ENCODE measurements at regions not wholly inside any gene's neighbourhood (a gene's known extent, or its start where the extent isn't known, plus 50 kb on each side); places are given as distances from the start of the nearest gene placed in this dataset.
"Not testable (repeated sequence)": the region's sequence is repeated elsewhere in the genome, so short reads cannot be mapped to it uniquely, and the experiment has no call there.

GRCh38 chrX:39425124-39425806 lies 624.0 kb downstream of the MID1IP1 start:
- DNase-seq (ENCODE audit: extremely low read depth in 1 of 2, low read depth in 1 of 2) = no peak

DNA sequence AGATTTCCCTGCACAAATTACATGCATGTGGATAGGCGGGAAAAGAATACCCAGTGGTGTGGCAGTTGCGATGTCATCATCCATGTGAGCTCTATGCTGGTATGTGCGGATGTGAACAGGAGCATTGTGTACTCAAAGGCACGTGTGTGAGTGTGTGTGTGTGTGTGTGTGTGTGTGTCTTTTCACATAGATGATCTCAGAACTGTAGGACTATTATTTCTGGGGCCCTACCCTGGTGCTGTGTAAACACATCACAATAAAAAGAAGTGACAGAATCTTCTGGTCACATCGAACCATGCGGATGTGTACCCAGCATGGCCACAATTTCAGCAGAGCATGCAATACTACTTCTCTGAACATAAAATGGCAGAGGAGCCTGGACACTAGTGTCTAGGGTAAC lies 624.8 kb downstream of the MID1IP1 start:
- DNase-seq (ENCODE audit: extremely low read depth in 1 of 2, low read depth in 1 of 2) = no peak

GRCh38 chrX:39427492-39427891 lies 626.2 kb downstream of the MID1IP1 start:
- DNase-seq (ENCODE audit: extremely low read depth in 1 of 2, low read depth in 1 of 2) = no peak

DNA sequence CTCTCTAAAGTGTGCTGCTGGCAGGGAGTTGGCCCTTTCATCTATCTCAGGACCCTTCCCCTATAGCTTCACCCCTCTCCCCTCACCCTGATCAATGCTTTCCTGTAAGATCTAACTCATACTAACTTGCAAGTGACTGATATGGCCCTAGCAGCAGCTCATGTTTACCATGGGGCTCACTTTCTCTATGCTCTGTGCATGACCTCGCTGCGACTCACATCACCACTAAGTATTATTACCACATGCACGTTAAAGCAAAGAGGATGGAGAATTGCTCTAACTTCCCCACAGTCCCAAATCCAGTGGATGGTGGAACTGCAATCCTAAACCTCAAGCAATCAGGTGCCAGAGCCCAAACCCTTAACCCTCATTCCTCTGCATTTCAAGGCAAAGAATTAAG lies 626.6 kb downstream of the MID1IP1 start:
- DNase-seq (ENCODE audit: extremely low read depth in 1 of 2, low read depth in 1 of 2) = peak in 1 of 2 donors; percentile 47

DNA sequence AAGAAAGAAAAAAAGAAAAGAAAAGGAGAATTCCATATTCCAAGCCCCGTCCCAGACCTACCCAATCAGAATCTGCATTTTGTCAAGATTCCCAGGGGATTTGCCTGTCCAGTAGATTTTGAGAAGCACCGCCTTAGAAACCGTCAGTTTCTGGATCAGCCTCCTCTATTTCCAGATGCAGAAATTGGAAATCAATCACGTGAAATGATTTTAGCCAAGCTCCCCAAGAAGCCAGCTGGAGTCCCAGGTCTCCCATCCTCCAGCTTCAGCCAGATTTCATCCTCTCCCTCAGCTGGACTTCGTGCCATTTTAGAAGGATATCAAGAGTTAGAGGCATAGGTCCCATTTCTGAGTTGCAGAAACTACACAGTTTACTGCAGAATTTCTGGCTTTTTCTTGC lies 629.3 kb downstream of the MID1IP1 start:
- no peak for DNase-seq (ENCODE audit: extremely low read depth in 1 of 2, low read depth in 1 of 2)

GRCh38 chrX:39431893-39432292 lies 630.6 kb downstream of the MID1IP1 start:
- no peak for DNase-seq (ENCODE audit: extremely low read depth in 1 of 2, low read depth in 1 of 2)

DNA sequence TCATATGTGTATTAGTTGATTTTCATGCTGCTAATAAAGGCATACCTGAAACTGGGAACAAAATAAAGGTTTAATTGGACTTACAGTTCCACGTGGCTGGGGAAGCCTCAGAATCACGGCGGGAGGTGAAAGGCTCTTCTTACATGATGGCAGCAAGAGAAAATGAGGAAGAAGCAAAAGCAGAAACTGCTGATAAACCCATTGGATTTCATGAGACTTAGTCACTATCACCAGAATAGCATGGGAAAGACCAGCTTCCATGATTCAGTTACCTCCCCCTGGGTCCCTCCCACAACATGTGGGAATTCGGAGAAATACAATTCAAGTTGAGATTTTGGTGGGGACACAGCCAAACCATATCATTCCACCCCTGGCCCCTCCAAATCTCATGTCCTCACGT lies 633.4 kb downstream of the MID1IP1 start:
- DNase-seq (ENCODE audit: extremely low read depth in 1 of 2, low read depth in 1 of 2) = not testable (repeated sequence)

DNA sequence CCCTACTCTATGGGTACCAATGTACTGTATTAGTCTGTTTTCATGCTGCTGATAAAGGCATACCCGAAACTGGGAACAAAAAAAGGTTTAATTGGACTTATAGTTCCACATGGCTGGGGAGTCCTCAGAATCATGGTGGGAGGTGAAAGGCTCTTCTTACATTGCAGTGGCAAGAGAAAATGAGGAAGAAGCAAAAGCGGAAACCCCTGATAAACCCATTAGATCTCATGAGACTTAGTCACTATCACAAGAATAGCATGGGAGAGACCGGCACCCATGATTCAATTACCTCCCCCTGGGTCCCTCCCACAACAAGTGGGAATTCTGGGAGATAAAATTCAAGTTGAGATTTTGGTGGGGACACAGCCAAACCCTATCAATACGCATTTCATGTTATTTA lies 635.3 kb downstream of the MID1IP1 start:
- DNase-seq (ENCODE audit: extremely low read depth in 1 of 2, low read depth in 1 of 2) = not testable (repeated sequence)

GRCh38 chrX:39437670-39438441 lies 636.6 kb downstream of the MID1IP1 start:
- DNase-seq (ENCODE audit: extremely low read depth in 1 of 2, low read depth in 1 of 2) = no peak

- DNase-seq (ENCODE audit: extremely low read depth in 1 of 2, low read depth in 1 of 2) = no peak
Observed at GRCh38 chrX:39438603-39439602, 637.6 kb downstream of the MID1IP1 start.

DNA sequence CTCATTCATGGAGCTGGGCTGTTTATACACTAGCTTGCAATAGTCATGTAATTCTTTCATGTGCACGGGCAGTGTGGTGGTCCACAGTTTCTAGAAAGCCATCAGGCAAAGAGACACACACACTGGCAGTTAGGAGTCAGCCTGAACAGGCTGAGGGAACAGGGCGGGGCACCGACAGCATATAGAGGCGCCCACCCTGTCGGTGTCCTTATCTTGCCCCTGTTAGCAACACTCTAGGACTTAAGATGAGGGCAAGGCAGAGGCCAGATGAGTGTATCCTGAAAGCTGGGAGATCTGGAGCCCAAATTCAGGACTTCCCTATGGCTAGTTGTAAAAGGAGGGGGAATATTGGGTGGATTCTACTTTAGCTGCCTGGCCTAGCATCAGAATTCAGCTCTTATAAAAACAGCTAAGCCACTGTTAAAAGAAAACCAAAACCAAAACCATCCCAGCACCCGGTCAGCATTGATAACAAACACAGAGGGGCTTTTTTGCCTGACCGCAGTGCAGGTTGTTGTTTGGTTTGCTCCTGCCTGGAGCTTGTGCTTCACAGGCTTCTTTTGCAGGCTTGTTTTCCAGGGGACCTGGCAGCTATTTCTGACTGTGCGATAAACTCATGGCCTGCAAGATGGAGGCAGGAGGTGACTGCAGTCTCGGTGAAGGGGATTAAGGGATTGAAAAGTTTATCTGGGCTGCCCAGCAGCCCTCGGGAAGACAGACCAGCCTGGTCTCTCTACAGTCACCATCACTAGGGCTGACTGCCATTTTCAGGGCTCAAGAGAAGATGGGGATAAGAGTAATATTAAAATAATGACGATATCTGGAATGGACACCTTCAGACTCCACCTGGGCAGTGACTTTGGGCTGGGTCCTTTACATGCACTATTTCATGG lies 638.9 kb downstream of the MID1IP1 start:
- no peak for DNase-seq (ENCODE audit: extremely low read depth in 1 of 2, low read depth in 1 of 2)

DNA sequence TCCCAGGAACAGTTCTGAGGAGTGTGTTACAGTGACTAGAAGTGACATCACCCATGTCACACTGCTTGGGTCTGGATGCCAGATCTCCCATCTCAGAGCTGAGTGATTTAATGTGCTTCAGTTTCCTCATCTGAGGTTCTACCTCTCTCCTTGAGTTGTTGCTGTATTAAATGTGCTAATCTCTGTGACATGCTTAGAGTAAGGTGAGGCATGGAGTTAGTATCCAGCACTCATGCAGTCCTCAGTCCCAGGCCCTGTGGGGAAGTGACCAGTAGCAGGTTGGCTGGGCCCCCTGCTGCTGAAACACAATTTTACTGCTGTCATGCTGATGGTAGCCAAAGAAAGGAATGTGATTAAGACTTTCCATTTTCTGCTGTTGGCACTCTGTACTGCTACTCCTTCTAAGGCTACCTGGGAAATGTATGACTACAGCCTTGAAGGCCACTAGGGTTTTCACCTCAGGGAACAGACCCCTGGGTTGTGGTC lies 639.6 kb downstream of the MID1IP1 start:
- no peak for DNase-seq (ENCODE audit: extremely low read depth in 1 of 2, low read depth in 1 of 2)

- no peak for DNase-seq (ENCODE audit: extremely low read depth in 1 of 2, low read depth in 1 of 2)
Observed at GRCh38 chrX:39442332-39442731, 641.1 kb downstream of the MID1IP1 start.

DNA sequence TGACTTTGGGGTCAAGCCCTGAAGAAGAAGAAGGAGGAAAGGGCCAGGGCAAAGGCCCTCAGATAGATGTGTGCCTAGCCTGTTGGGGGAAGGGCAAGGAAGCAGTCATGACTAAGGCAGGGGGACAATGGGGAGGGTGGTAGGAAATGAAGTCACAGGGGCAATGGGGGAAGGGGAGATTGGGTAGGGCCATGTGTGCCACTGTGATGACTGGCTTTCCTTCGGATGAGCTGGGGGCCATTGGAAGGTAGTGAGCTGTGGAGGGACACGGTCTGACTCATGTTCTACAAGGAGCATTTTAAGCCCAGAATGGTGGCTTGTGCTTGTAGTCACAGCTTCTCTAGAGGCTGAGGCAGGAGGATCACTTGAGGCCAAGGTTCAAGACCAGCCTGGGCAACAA lies 642.0 kb downstream of the MID1IP1 start:
- DNase-seq (ENCODE audit: extremely low read depth in 1 of 2, low read depth in 1 of 2) = no peak

DNA sequence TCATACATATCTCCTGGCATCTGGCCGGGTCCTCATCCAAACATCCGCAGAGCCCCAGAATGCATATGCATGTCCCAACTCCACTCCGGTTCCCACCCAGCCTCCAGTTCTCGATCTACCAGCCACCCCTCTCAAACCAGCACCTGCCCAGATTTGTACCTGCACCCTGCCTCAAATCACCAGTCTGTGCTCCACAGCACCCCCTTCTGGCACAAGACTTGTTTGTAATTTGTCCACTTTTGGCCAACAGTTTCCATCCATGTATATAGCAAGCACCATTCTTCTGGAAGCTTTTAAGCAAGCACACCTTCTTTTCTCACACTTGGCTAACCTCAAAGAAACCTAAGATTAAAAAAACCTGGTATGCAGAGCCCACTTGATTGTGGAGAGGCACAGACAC lies 644.1 kb downstream of the MID1IP1 start:
- DNase-seq (ENCODE audit: extremely low read depth in 1 of 2, low read depth in 1 of 2) = no peak

GRCh38 chrX:39449352-39449751 lies 648.1 kb downstream of the MID1IP1 start:
- DNase-seq (ENCODE audit: extremely low read depth in 1 of 2, low read depth in 1 of 2) = no peak

- DNase-seq (ENCODE audit: extremely low read depth in 1 of 2, low read depth in 1 of 2) = no peak
Observed at GRCh38 chrX:39450234-39450977, 647.4 kb downstream of the BCOR start.

GRCh38 chrX:39451046-39451445 lies 646.7 kb downstream of the BCOR start:
- no peak for DNase-seq (ENCODE audit: extremely low read depth in 1 of 2, low read depth in 1 of 2)

- no peak for DNase-seq (ENCODE audit: extremely low read depth in 1 of 2, low read depth in 1 of 2)
Observed at GRCh38 chrX:39452401-39452800, 645.4 kb downstream of the BCOR start.

Measured in stimulated activated CD8-positive, alpha-beta memory T cell treated with anti-CD3 and anti-CD28 coated beads, Interleukin-7, amount 100 ng/mL, for 48 hours (primary cell).